NCI-H1694 treated with DMSO at 0.1 percent for 48 hours (cell line): ENCODE measurements at regions not wholly inside any gene's neighbourhood (a gene's known extent, or its start where the extent isn't known, plus 50 kb on each side); places are given as distances from the start of the nearest gene placed in this dataset.
"Not testable (repeated sequence)": the region's sequence is repeated elsewhere in the genome, so short reads cannot be mapped to it uniquely, and the experiment has no call there.

Source experiments
- DNase-seq: peaks from one replicate; lab custom pipeline; 2025; lab: John Stamatoyannopoulos, UW

GRCh38 chr12:34097213-34097612 lies 74.9 kb downstream of the ALG10 start:
- DNase-seq = no peak

GRCh38 chr12:34105392-34105933 lies 83.2 kb downstream of the ALG10 start:
- DNase-seq = no peak

- no peak for DNase-seq
These were observed 83.9 kb downstream of the ALG10 start for GRCh38 chr12:34106172-34106571.

GRCh38 chr12:34107016-34107415 lies 84.7 kb downstream of the ALG10 start:
- DNase-seq = no peak

GRCh38 chr12:34107781-34108404 lies 85.6 kb downstream of the ALG10 start:
- no peak for DNase-seq

- DNase-seq = no peak
These were observed 86.1 kb downstream of the ALG10 start for GRCh38 chr12:34108405-34108803.

- DNase-seq = no peak
These were observed 86.7 kb downstream of the ALG10 start for GRCh38 chr12:34108967-34109366.

GRCh38 chr12:34109390-34109789 lies 87.1 kb downstream of the ALG10 start:
- no peak for DNase-seq

GRCh38 chr12:34109909-34110531 lies 87.7 kb downstream of the ALG10 start:
- not testable (repeated sequence) for DNase-seq

GRCh38 chr12:34119366-34119765 lies 97.1 kb downstream of the ALG10 start:
- no peak for DNase-seq

GRCh38 chr12:34121360-34121759 lies 99.1 kb downstream of the ALG10 start:
- DNase-seq = no peak

GRCh38 chr12:34123092-34123491 lies 100.8 kb downstream of the ALG10 start:
- DNase-seq = peak; percentile 46

GRCh38 chr12:34124608-34125007 lies 102.3 kb downstream of the ALG10 start:
- no peak for DNase-seq

- DNase-seq = no peak
These were observed 103.9 kb downstream of the ALG10 start for GRCh38 chr12:34126239-34126641.

- no peak for DNase-seq
These were observed 104.5 kb downstream of the ALG10 start for GRCh38 chr12:34126805-34127204.

GRCh38 chr12:34127379-34127778 lies 105.1 kb downstream of the ALG10 start:
- not testable (repeated sequence) for DNase-seq

- DNase-seq = no peak
These were observed 120.1 kb downstream of the ALG10 start for GRCh38 chr12:34142430-34142829.

- no peak for DNase-seq
These were observed 128.7 kb downstream of the ALG10 start for GRCh38 chr12:34151019-34151418.

- no peak for DNase-seq
These were observed 141.1 kb downstream of the ALG10 start for GRCh38 chr12:34163443-34163842.

- no peak for DNase-seq
These were observed 144.2 kb downstream of the ALG10 start for GRCh38 chr12:34166427-34167060.

GRCh38 chr12:34168507-34168906 lies 146.2 kb downstream of the ALG10 start:
- not testable (repeated sequence) for DNase-seq

- DNase-seq = no peak
These were observed 164.2 kb downstream of the ALG10 start for GRCh38 chr12:34186492-34186891.

GRCh38 chr12:34188974-34189373 lies 166.7 kb downstream of the ALG10 start:
- no peak for DNase-seq
